GM10248 (cell line): ENCODE measurements at regions not wholly inside any gene's neighbourhood (a gene's known extent, or its start where the extent isn't known, plus 50 kb on each side); places are given as distances from the start of the nearest gene placed in this dataset.

ENCODE experiments used
- CTCF ChIA-PET: fragments of 300-600 bp; sonication (Branson Sonifier 250); formaldehyde crosslinking; extraction: SDS; loops from one replicate; lab custom pipeline; 2021; ENCODE audit warnings: antibody characterized with exemption; lab: Yijun Ruan, JAX
- POLR2A ChIA-PET: fragments of 350-650 bp; sonication (Branson Sonifier 250); formaldehyde crosslinking; extraction: SDS; loops from one replicate; lab custom pipeline; 2020; ENCODE audit warnings: antibody characterized with exemption; lab: Yijun Ruan, JAX
- DNase-seq: peaks from one replicate; pipeline ENCODE4 v3.0.0; 2012; ENCODE audit errors: extremely low spot score
- CTCF ChIP-seq: IDR thresholded peaks from 2 replicates; pipeline ENCODE4 v1.5.1; 2012; ENCODE audit warnings: mild to moderate bottlenecking, low read depth; ENCODE audit errors: extremely low read depth, missing control alignments, control extremely low read depth

GRCh38 chr2:236943068-236943467 lies 142.6 kb upstream of the COPS8 start:
- CTCF ChIA-PET, result interaction anchor here (1.6 kb wide), 1 partner anchor 13 kb away, joined by 4 read pairs; no protein-coding TSS in a partner anchor

GRCh38 chr2:236943841-236944513 lies 141.7 kb upstream of the COPS8 start:
- DNase-seq, result no peak
- TF ChIP-seq CTCF, result no peak
- POLR2A ChIA-PET, result no interaction called here
- CTCF ChIA-PET, result interaction anchor here (1.6 kb wide), 1 partner anchor 12 kb away, joined by 4 read pairs; no protein-coding TSS in a partner anchor

More at GRCh38 chr2:236943068-236943467, 142.6 kb upstream of the COPS8 start:
- no peak for DNase-seq
- TF ChIP-seq CTCF, result no peak
- POLR2A ChIA-PET, result no interaction called here

- DNase-seq, result no peak
- ChIA-PET POLR2A (no interaction called here), CTCF (no interaction called here)
- no peak for TF ChIP-seq CTCF
These were observed 141.1 kb upstream of the COPS8 start for GRCh38 chr2:236944561-236944960.

GRCh38 chr2:236945431-236946016 lies 140.2 kb upstream of the COPS8 start:
- ChIA-PET CTCF (interaction anchor here (3.0 kb wide), 1 partner anchor 11 kb away, joined by 7 read pairs; no protein-coding TSS in a partner anchor), POLR2A (no interaction called here)
- no peak for DNase-seq
- TF ChIP-seq CTCF, result no peak

GRCh38 chr2:236946871-236947270 lies 138.8 kb upstream of the COPS8 start:
- POLR2A ChIA-PET, result no interaction called here
- no peak for TF ChIP-seq CTCF
- CTCF ChIA-PET, result interaction anchor here (0.8 to 3.0 kb wide), 2 partner anchors 10 to 26 kb away, joined by 3 to 7 read pairs; no protein-coding TSS in a partner anchor
- no peak for DNase-seq

GRCh38 chr2:236947294-236947693 lies 138.4 kb upstream of the COPS8 start:
- ChIA-PET POLR2A (no interaction called here), CTCF (interaction anchor here (0.8 to 3.0 kb wide), 2 partner anchors 9 to 26 kb away, joined by 3 to 7 read pairs; no protein-coding TSS in a partner anchor)
- no peak for TF ChIP-seq CTCF
- DNase-seq, result no peak
